Stimulated activated CD4-positive, alpha-beta T cell treated with anti-CD3 and anti-CD28 coated beads, Interleukin-12 subunit alpha, Interleukin-12 subunit beta, amount 100 ng/mL, for 24 hours (primary cell): ENCODE measurements at regions not wholly inside any gene's neighbourhood (a gene's known extent, or its start where the extent isn't known, plus 50 kb on each side); places are given as distances from the start of the nearest gene placed in this dataset.

Experiments
- DNase-seq, 2 experiments: peaks; one replicate each; pipeline ENCODE4 v3.0.0-alpha.2; 2020; ENCODE audit warnings: low read depth in 2 of 2

- no peak for DNase-seq
Observed at GRCh38 chr1:38135625-38136414, 89.2 kb upstream of the POU3F1 start.

- no peak for DNase-seq
Observed at GRCh38 chr1:38134294-38134755, 87.7 kb upstream of the POU3F1 start.

- no peak for DNase-seq
Observed at GRCh38 chr1:38133756-38134155, 87.2 kb upstream of the POU3F1 start.

GRCh38 chr1:38133304-38133703 is 86.7 kb upstream of the POU3F1 start:
- no peak for DNase-seq

- no peak for DNase-seq
Observed at GRCh38 chr1:38132681-38133080, 86.1 kb upstream of the POU3F1 start.

GRCh38 chr1:38131024-38131585 is 84.5 kb upstream of the POU3F1 start:
- DNase-seq: no peak

- no peak for DNase-seq
Observed at GRCh38 chr1:38129971-38130370, 83.4 kb upstream of the POU3F1 start.

GRCh38 chr1:38129473-38129872 is 82.9 kb upstream of the POU3F1 start:
- no peak for DNase-seq

- no peak for DNase-seq
Observed at GRCh38 chr1:38128926-38129453, 82.4 kb upstream of the POU3F1 start.

- DNase-seq: no peak
Observed at GRCh38 chr1:38128511-38128910, 81.9 kb upstream of the POU3F1 start.

GRCh38 chr1:38127428-38127827 is 80.8 kb upstream of the POU3F1 start:
- DNase-seq: no peak

- DNase-seq: no peak
Observed at GRCh38 chr1:38126970-38127369, 80.4 kb upstream of the POU3F1 start.

GRCh38 chr1:38125837-38126520 is 79.4 kb upstream of the POU3F1 start:
- DNase-seq: no peak

- no peak for DNase-seq
Observed at GRCh38 chr1:38125016-38125415, 78.4 kb upstream of the POU3F1 start.

- DNase-seq: no peak
Observed at GRCh38 chr1:38123356-38124135, 77.0 kb upstream of the POU3F1 start.

GRCh38 chr1:38121231-38121680 is 74.7 kb upstream of the POU3F1 start:
- no peak for DNase-seq

- DNase-seq: no peak
Observed at GRCh38 chr1:38120552-38121230, 74.1 kb upstream of the POU3F1 start.

GRCh38 chr1:38118976-38119375 is 72.4 kb upstream of the POU3F1 start:
- no peak for DNase-seq

- DNase-seq: no peak
Observed at GRCh38 chr1:38117444-38117887, 70.9 kb upstream of the POU3F1 start.

GRCh38 chr1:38115682-38116202 is 69.1 kb upstream of the POU3F1 start:
- no peak for DNase-seq

GRCh38 chr1:38115226-38115625 is 68.6 kb upstream of the POU3F1 start:
- no peak for DNase-seq
